ENCODE measurements at regions not wholly inside any gene's neighbourhood (a gene's known extent, or its start where the extent isn't known, plus 50 kb on each side); places are given as distances from the start of the nearest gene placed in this dataset.

DNA sequence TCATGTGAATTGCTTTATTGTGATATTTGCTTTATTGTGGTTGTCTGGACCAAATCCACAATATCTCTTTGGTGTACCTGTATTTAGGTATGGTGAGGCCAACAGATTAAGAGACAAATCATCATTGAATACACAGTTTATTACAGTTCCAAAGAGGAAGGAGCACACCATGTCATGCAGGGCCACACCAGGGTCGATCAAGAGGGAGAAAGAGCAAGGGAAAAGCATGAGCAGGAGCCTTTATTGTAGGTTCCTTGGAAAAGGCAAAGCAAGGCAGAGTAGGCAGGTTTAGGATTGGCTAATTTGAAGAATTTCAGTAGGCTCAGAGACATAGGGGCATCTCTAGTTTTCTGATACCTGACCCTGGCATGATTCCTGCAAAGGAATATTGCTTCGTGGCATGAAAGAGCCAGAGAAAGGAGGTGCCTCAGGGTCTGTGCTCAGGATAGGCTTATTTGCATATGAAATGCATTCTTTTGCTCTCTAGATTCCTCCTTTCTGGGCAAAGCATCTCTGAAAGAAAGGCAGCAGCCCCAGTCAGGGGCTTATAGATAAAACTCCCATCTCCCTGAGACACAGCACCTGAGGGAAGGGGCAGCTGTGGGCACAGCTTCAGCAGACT, 214.2 kb upstream of the ERBB4 start:
- TF ChIP-seq, protein P1, sequence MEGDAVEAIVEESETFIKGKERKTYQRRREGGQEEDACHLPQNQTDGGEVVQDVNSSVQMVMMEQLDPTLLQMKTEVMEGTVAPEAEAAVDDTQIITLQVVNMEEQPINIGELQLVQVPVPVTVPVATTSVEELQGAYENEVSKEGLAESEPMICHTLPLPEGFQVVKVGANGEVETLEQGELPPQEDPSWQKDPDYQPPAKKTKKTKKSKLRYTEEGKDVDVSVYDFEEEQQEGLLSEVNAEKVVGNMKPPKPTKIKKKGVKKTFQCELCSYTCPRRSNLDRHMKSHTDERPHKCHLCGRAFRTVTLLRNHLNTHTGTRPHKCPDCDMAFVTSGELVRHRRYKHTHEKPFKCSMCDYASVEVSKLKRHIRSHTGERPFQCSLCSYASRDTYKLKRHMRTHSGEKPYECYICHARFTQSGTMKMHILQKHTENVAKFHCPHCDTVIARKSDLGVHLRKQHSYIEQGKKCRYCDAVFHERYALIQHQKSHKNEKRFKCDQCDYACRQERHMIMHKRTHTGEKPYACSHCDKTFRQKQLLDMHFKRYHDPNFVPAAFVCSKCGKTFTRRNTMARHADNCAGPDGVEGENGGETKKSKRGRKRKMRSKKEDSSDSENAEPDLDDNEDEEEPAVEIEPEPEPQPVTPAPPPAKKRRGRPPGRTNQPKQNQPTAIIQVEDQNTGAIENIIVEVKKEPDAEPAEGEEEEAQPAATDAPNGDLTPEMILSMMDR (IDR thresholded peaks at IDR 0.05) = no peak
- no peak for TF ChIP-seq POLR2A (IDR thresholded peaks at IDR 0.05)
